MV-4-11 (cell line): ENCODE measurements at regions not wholly inside any gene's neighbourhood (a gene's known extent, or its start where the extent isn't known, plus 50 kb on each side); places are given as distances from the start of the nearest gene placed in this dataset.
"Not testable (repeated sequence)": the region's sequence is repeated elsewhere in the genome, so short reads cannot be mapped to it uniquely, and the experiment has no call there.

Experiments used
- DNase-seq: peaks from one replicate; lab custom pipeline; 2025; lab: John Stamatoyannopoulos, UW

- no peak for DNase-seq
These were observed 111.6 kb downstream of the TMEM168 start for GRCh38 chr7:112678626-112679025.

DNA sequence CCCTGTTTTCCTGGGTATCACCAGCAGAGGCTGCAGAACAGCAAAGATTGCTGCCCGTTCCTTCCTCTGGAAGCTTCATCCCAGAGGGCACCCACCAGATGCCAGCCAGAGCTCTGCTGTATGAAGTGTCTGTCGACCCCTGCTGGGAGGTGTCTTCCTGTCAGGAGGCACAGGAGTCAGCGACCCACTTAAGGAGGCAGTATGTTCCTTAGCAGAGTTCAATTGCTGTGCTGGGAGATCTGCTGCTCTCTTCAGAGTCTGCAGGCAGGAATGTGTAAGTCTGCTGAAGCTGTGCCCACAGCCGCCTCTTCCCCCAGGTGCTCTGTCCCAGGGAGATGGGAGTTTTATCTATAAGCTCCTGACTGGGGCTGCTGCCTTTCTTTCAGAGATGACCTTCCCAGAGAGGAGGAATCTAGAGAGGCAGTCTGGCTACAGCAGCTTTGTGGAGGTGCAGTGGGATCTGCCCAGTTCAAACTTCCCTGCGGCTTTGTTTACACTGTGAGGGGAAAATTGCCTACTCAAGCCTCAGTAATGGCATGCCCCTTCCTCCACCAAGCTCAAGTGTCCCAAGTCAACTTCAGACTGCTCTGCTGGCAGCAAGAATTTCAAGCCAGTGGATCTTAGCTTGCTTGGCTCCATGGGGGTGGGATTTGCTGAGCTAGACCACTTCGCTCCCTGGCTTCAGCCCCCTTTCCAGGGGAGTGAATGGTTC, 100.6 kb downstream of the TMEM168 start:
- not testable (repeated sequence) for DNase-seq

GRCh38 chr7:112692333-112692732, 97.9 kb downstream of the TMEM168 start:
- DNase-seq: no peak

DNA sequence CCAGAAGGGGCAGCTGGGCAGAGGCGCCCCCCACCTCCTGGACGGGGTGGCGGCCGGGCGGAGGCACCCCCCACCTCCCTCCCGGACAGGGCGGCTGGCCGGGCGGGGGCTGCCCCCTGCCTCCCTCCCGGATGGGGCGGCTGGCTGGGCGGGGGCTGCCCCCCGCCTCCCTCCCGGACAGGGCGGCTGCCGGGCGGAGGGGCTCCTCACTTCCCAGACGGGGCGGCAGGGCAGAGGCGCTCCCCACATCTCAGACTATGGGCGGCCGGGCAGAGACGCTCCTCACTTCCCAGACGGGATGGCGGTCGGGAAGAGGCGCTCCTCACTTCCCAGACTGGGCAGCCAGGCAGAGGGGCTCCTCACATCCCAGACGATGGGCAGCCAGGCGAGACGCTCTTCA, 93.0 kb downstream of the TMEM168 start:
- DNase-seq: not testable (repeated sequence)

- no peak for DNase-seq
These were observed 90.3 kb downstream of the TMEM168 start for GRCh38 chr7:112699725-112700513.

DNA sequence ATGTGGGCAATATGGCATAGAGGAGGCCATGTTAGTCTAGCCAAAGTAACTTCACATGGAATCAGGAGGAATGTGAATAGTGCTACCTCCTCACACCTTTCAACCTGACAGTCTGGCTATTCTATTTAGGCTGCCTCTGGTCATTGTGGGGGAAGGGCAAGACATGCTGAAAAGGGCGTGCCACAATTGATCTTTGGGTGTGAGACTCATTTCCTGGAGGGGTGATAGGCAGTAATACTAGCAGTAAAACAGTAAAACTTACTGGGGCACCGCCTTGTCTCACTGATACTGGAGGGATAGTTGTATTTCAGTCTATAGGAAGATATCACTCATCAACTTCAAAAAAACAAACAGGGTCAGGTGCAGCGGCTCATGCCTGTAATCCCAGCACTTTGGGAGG, 88.7 kb downstream of the TMEM168 start:
- DNase-seq: no peak

DNA sequence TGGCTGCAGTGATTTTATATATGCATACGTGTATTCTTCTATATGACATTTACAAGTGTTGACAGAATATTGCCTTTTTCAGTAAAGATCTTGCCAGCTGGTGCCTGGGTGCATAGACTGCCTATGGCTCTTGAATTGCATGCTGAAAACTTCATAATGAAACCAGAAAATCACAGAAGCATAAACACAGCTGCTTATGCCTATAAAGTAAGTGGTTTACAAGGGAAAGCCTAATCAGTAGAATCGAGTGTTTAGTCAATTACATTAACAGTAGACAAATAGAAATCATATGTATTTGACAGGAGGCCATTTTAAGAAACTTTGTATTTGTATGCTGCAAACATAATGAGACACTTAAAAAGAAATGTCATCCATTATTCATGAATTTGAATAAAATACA, 82.5 kb downstream of the TMEM168 start:
- DNase-seq: no peak

- no peak for DNase-seq
These were observed 82.0 kb downstream of the TMEM168 start for GRCh38 chr7:112708236-112708635.
